A549 (cell line): ENCODE measurements at regions not wholly inside any gene's neighbourhood (a gene's known extent, or its start where the extent isn't known, plus 50 kb on each side); places are given as distances from the start of the nearest gene placed in this dataset.

Experiments used
- ATAC-seq, 2 experiments: fragments of 200-7000 bp in 1 of 2; fragments of >200 bp in 1 of 2; cut with Nextera tagmentation in 1 of 2; cut with Tn5 transposase in 1 of 2; 3 replicates each; pipeline versions ENCODE4 v1.8.0 to v1.9.1; 2018 to 2020; ENCODE audit warnings: mild to moderate bottlenecking in 1 of 2, moderate library complexity in 1 of 2
- CTCF ChIA-PET: fragments of 300-600 bp; sonication (Branson Sonifier 250); formaldehyde crosslinking; extraction: SDS; loops from one replicate; lab custom pipeline; 2021; ENCODE audit warnings: antibody characterized with exemption, inconsistent platforms; lab: Yijun Ruan, JAX
- POLR2A ChIA-PET: fragments of 350-600 bp; formaldehyde crosslinking; extraction: SDS; loops from one replicate; lab custom pipeline; 2021; ENCODE audit warnings: antibody characterized with exemption, inconsistent platforms; lab: Yijun Ruan, JAX
- DNase-seq, 2 experiments: peaks; one replicate each; pipeline versions ENCODE4 v3.0.0 to v3.0.0-alpha.2; 2011 to 2016; ENCODE audit warnings: low read depth in 1 of 2, low spot score in 1 of 2
- FAIRE-seq: peaks from 2 replicates; lab custom pipeline; 2011; peaks lifted over from hg19 to GRCh38; lab: Jason Lieb, UNC
- H3K27ac ChIP-seq, 2 experiments: fragments of >200 bp; sonication (Bioruptor Twin); formaldehyde crosslinking; 3 replicates each; pipeline ENCODE4 v1.5.1; 2016 to 2017
- H3K4me1 ChIP-seq: fragments of >200 bp; sonication (Bioruptor Twin); formaldehyde crosslinking; 3 replicates; pipeline ENCODE4 v1.6.1; 2016
- H3K4me2 ChIP-seq: fragments of >200 bp; sonication (Bioruptor Twin); formaldehyde crosslinking; 3 replicates; pipeline ENCODE4 v1.6.1; 2016
- H3K4me3 ChIP-seq: fragments of >200 bp; sonication (Bioruptor Twin); formaldehyde crosslinking; 3 replicates; pipeline ENCODE4 v1.5.1; 2016
- H3K9me3 ChIP-seq: fragments of >200 bp; sonication (Bioruptor Twin); formaldehyde crosslinking; 3 replicates; pipeline ENCODE4 v1.6.1; 2016
- CBX2 ChIP-seq: fragments of 200-600 bp; sonication (generic); IDR thresholded peaks from 2 replicates; pipeline ENCODE4 v1.6.1; 2016; ENCODE audit warnings: low read depth, mild to moderate bottlenecking, borderline replicate concordance
- CEBPB ChIP-seq, 2 experiments: fragments of >200 bp in 1 of 2; sonication (Bioruptor Twin) in 1 of 2; formaldehyde crosslinking in 1 of 2; IDR thresholded peaks; 2 replicates each; pipeline ENCODE4 v1.6.1; 2012 to 2016
- CHD2 ChIP-seq: fragments of 150-350 bp; IDR thresholded peaks from 2 replicates; pipeline ENCODE4 v1.6.1; 2014; ENCODE audit warnings: low read length; ENCODE audit not compliant: partially characterized antibody
- CHD4 ChIP-seq: fragments of 200-600 bp; sonication (generic); IDR thresholded peaks from 2 replicates; pipeline ENCODE4 v1.6.1; 2016; ENCODE audit warnings: antibody characterized with exemption, mild to moderate bottlenecking, borderline replicate concordance
- EP300 ChIP-seq, 2 experiments: fragments of >200 bp; sonication (Bioruptor Twin); formaldehyde crosslinking; IDR thresholded peaks; 2 replicates in 1 of 2; 3 replicates in 1 of 2; pipeline ENCODE4 v1.6.1; 2016 to 2017
- ESRRA ChIP-seq: fragments of 150-350 bp; IDR thresholded peaks from 2 replicates; pipeline ENCODE4 v1.6.1; 2014; ENCODE audit warnings: mild to moderate bottlenecking, low read length, borderline replicate concordance
- FOSB ChIP-seq: fragments of 250-450 bp; sonication (Bioruptor Pico); IDR thresholded peaks from 2 replicates; pipeline ENCODE4 v1.5.0; 2020; ENCODE audit warnings: mild to moderate bottlenecking, moderate library complexity
- HDAC2 ChIP-seq: fragments of 200-600 bp; sonication (generic); IDR thresholded peaks from 2 replicates; pipeline ENCODE4 v1.6.1; 2016
- HOXB13 ChIP-seq: fragments of 250-450 bp; sonication (Bioruptor Pico); IDR thresholded peaks from 2 replicates; pipeline ENCODE4 v1.5.0; 2020; ENCODE audit warnings: low read depth, mild to moderate bottlenecking, moderate library complexity
- HOXB5 ChIP-seq: fragments of 250-450 bp; sonication (Bioruptor Pico); IDR thresholded peaks from 2 replicates; pipeline ENCODE4 v1.5.0; 2020; ENCODE audit warnings: mild to moderate bottlenecking, moderate library complexity
- JUNB ChIP-seq: fragments of >200 bp; sonication (Bioruptor Twin); formaldehyde crosslinking; IDR thresholded peaks from 2 replicates; pipeline ENCODE4 v1.6.1; 2016
- KDM1A ChIP-seq: fragments of 200-600 bp; sonication (generic); IDR thresholded peaks from 2 replicates; pipeline ENCODE4 v1.6.1; 2016; ENCODE audit warnings: low read depth, mild to moderate bottlenecking
- KDM5A ChIP-seq: fragments of 200-600 bp; sonication (generic); IDR thresholded peaks from 2 replicates; pipeline ENCODE4 v1.6.1; 2016; ENCODE audit warnings: antibody characterized with exemption, mild to moderate bottlenecking
- MAFK ChIP-seq: fragments of 450-650 bp; IDR thresholded peaks from 2 replicates; pipeline ENCODE4 v1.6.1; 2014; ENCODE audit not compliant: partially characterized antibody
- MAZ ChIP-seq: fragments of 150-350 bp; IDR thresholded peaks from 2 replicates; pipeline ENCODE4 v1.6.1; 2014; ENCODE audit warnings: antibody characterized with exemption, low read depth, low read length, borderline replicate concordance
- NFE2L2 ChIP-seq: fragments of 150-350 bp; conservative IDR thresholded peaks from 2 replicates; pipeline ENCODE4 v1.6.1; 2014; ENCODE audit warnings: low read length
- PHF8 ChIP-seq: fragments of 200-600 bp; sonication (generic); IDR thresholded peaks from 2 replicates; pipeline ENCODE4 v1.6.1; 2016; ENCODE audit warnings: low read depth, mild to moderate bottlenecking, antibody characterized with exemption, moderate library complexity, borderline replicate concordance
- RARB ChIP-seq: fragments of 250-450 bp; sonication (Bioruptor Pico); IDR thresholded peaks from 2 replicates; pipeline ENCODE4 v1.8.0; 2021; ENCODE audit warnings: mild to moderate bottlenecking, moderate library complexity
- RFX5 ChIP-seq: fragments of 450-650 bp; IDR thresholded peaks from 2 replicates; pipeline ENCODE4 v1.7.1; 2014; ENCODE audit warnings: antibody characterized with exemption, mild to moderate bottlenecking, moderate library complexity
- RNF2 ChIP-seq: fragments of 200-600 bp; sonication (generic); IDR thresholded peaks from 2 replicates; pipeline ENCODE4 v1.6.1; 2016; ENCODE audit warnings: low read depth, mild to moderate bottlenecking, antibody characterized with exemption, moderate library complexity, borderline replicate concordance
- SREBF2 ChIP-seq: fragments of 450-650 bp; IDR thresholded peaks from 2 replicates; pipeline ENCODE4 v1.6.1; 2014; ENCODE audit warnings: mild to moderate bottlenecking, moderate library complexity
- TFCP2L1 ChIP-seq: fragments of 250-450 bp; sonication (Bioruptor Pico); IDR thresholded peaks from 2 replicates; pipeline ENCODE4 v1.5.0; 2021; ENCODE audit warnings: mild to moderate bottlenecking
- TP53 ChIP-seq: fragments of 250-450 bp; sonication (Bioruptor Pico); IDR thresholded peaks from 2 replicates; pipeline ENCODE4 v1.5.0; 2021; ENCODE audit warnings: mild to moderate bottlenecking, moderate library complexity
- ZC3H11A ChIP-seq: fragments of 450-650 bp; IDR thresholded peaks from 2 replicates; pipeline ENCODE4 v1.6.1; 2014; ENCODE audit warnings: antibody characterized with exemption, mild to moderate bottlenecking
- ZNF302 ChIP-seq: fragments of 250-450 bp; sonication (Bioruptor Pico); IDR thresholded peaks from 2 replicates; pipeline ENCODE4 v1.9.0; 2021; ENCODE audit warnings: inconsistent platforms, mild to moderate bottlenecking, moderate library complexity
- ZSCAN20 ChIP-seq: fragments of 250-450 bp; sonication (Bioruptor Pico); IDR thresholded peaks from 2 replicates; pipeline ENCODE4 v1.8.0; 2022; ENCODE audit warnings: mild to moderate bottlenecking, moderate library complexity
- WGBS: methylation state at CpG from one replicate; pipeline ENCODE4 v1.1.6; 2017; ENCODE audit errors: missing lambda C conversion rate; 5-methylcytosine and 5-hydroxymethylcytosine counted together
- TF ChIP-seq, protein P1 (sequence below): IDR thresholded peaks from 2 replicates; pipeline ENCODE4 v1.6.1; 2012; ENCODE audit warnings: low read depth, borderline replicate concordance
- TF ChIP-seq, protein P2 (sequence below): fragments of 250-450 bp; sonication (Bioruptor Pico); IDR thresholded peaks from 2 replicates; pipeline ENCODE4 v1.5.0; 2021; ENCODE audit warnings: mild to moderate bottlenecking, moderate library complexity, borderline replicate concordance
- TF ChIP-seq, protein P3 (sequence below): fragments of >200 bp; sonication (Bioruptor Twin); formaldehyde crosslinking; IDR thresholded peaks from 2 replicates; pipeline ENCODE4 v1.6.1; 2016
- TF ChIP-seq, protein P4 (sequence below): IDR thresholded peaks from 2 replicates; pipeline ENCODE4 v1.6.1; 2012

DNA sequence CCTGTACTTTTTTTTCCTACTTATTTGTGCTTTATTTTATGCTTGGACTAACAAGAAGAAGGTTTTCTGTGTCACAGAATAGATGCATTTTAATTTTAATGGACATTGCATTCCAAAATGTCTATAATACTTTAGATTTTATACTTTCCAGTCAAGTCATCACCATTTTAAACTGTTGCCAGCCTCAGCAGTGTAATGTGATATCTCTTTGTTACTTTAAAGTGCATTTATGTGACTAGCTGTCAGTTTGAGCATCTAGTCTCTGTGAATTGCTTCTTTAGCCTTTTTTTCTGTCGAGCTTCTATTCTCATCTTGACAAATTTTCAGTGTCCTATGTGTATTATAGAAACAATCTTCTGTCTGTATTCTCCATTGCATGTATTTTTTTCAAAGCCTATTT, 511.4 kb upstream of the CBLB start:
- no peak for TF ChIP-seq SREBF2
- TF ChIP-seq CBX2 = no peak
- no peak for TF ChIP-seq KDM1A
- TF ChIP-seq RARB = no peak
- TF ChIP-seq RFX5 = no peak
- no peak for TF ChIP-seq MAFK
- TF ChIP-seq, protein P1, sequence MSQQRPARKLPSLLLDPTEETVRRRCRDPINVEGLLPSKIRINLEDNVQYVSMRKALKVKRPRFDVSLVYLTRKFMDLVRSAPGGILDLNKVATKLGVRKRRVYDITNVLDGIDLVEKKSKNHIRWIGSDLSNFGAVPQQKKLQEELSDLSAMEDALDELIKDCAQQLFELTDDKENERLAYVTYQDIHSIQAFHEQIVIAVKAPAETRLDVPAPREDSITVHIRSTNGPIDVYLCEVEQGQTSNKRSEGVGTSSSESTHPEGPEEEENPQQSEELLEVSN = no peak
- no peak for TF ChIP-seq ZNF302 (CRISPR knock-in tag)
- TF ChIP-seq CEBPB (IDR thresholded peaks at IDR 0.05) = no peak
- no peak for TF ChIP-seq ZC3H11A
- no peak for TF ChIP-seq ZSCAN20 (CRISPR knock-in tag)
- TF ChIP-seq ESRRA = no peak
- no peak for TF ChIP-seq HDAC2
- TF ChIP-seq, protein P2, sequence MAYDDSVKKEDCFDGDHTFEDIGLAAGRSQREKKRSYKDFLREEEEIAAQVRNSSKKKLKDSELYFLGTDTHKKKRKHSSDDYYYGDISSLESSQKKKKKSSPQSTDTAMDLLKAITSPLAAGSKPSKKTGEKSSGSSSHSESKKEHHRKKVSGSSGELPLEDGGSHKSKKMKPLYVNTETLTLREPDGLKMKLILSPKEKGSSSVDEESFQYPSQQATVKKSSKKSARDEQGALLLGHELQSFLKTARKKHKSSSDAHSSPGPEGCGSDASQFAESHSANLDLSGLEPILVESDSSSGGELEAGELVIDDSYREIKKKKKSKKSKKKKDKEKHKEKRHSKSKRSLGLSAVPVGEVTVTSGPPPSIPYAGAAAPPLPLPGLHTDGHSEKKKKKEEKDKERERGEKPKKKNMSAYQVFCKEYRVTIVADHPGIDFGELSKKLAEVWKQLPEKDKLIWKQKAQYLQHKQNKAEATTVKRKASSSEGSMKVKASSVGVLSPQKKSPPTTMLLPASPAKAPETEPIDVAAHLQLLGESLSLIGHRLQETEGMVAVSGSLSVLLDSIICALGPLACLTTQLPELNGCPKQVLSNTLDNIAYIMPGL (CRISPR knock-in tag) = no peak
- no peak for TF ChIP-seq MAZ
- TF ChIP-seq PHF8 = no peak
- no peak for TF ChIP-seq CHD4
- TF ChIP-seq TP53 (CRISPR knock-in tag) = no peak
- Histone ChIP-seq H3K4me2 (no peak overlapping the region), H3K27ac (no peak overlapping the region), H3K4me3 (no peak overlapping the region), H3K9me3 (no peaks in the 10 kb centered on the region), H3K4me1 (no peaks in the 10 kb centered on the region)
- FAIRE-seq (no peak), ATAC-seq (no peak), DNase-seq (no peak)
- WGBS = 9% methylated on average over 1 of the region's 1 CpG
- ChIA-PET CTCF (no interaction called here), POLR2A (no interaction called here)

DNA sequence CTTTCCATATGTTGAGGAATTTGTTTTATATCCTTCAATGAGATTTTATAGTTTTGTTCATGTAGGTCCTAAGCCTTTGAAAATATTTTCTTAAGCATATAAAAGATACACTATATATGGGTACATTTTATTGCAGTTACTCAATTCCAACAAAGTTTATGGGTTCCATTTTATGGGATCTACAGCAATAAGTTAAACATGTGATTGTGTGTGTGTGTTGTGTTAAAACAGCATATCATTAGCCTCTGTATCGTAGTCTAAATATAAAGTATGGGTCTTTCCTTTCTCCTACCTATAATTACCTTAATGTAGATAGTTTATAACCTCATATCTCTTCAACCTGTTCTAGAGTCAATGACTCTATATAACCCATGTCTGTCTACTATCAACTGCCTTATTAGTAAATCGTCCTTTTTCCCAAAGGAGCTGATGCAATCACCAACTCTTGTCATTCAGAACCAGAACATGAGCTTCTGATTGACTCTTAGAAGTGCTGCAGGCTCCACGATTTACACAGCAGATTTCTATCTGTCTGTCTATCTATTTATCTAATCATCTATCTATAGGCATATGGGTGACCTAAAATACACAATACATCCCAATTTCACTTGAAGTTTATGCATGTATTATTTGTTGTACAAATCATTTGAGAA, 512.6 kb upstream of the CBLB start:
- POLR2A ChIA-PET = no interaction called here
- CTCF ChIA-PET = no interaction called here
- H3K27ac ChIP-seq = no peak overlapping the region
- TF ChIP-seq, protein P3, sequence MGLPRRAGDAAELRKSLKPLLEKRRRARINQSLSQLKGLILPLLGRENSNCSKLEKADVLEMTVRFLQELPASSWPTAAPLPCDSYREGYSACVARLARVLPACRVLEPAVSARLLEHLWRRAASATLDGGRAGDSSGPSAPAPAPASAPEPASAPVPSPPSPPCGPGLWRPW = no peak
- no peak for TF ChIP-seq EP300 (IDR thresholded peaks at IDR 0.05)
- TF ChIP-seq FOSB = no peak
- no peak for TF ChIP-seq TFCP2L1
- no peak for TF ChIP-seq HOXB5
- TF ChIP-seq, protein P4, sequence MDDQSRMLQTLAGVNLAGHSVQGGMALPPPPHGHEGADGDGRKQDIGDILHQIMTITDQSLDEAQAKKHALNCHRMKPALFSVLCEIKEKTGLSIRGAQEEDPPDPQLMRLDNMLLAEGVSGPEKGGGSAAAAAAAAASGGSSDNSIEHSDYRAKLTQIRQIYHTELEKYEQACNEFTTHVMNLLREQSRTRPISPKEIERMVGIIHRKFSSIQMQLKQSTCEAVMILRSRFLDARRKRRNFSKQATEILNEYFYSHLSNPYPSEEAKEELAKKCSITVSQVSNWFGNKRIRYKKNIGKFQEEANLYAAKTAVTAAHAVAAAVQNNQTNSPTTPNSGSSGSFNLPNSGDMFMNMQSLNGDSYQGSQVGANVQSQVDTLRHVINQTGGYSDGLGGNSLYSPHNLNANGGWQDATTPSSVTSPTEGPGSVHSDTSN = no peak
- TF ChIP-seq CBX2 = no peak
- TF ChIP-seq JUNB = no peak
- no peak for TF ChIP-seq CHD2
- TF ChIP-seq RNF2 = no peak
- TF ChIP-seq NFE2L2 = no peak
- TF ChIP-seq KDM5A = no peak
- no peak for TF ChIP-seq HDAC2
- TF ChIP-seq HOXB13 = no peak
- TF ChIP-seq RFX5 = no peak
- TF ChIP-seq MAZ = no peak
- DNase-seq (no peak), ATAC-seq (no peak), FAIRE-seq (no peak)
- no peaks in the 10 kb centered on the region for H3K4me1 ChIP-seq
- 30% methylated on average over 3 of the region's 3 CpGs for WGBS
- no peak overlapping the region for H3K4me3 ChIP-seq
- no peak overlapping the region for H3K4me2 ChIP-seq
- H3K9me3 ChIP-seq = no peaks in the 10 kb centered on the region
